GM12865 (cell line): ENCODE measurements at regions not wholly inside any gene's neighbourhood (a gene's known extent, or its start where the extent isn't known, plus 50 kb on each side); places are given as distances from the start of the nearest gene placed in this dataset.
"Not testable (repeated sequence)": the region's sequence is repeated elsewhere in the genome, so short reads cannot be mapped to it uniquely, and the experiment has no call there.

Source experiments
- DNase-seq: peaks from one replicate; pipeline ENCODE4 v3.0.0; 2010; ENCODE audit warnings: low read depth
- H3K4me3 ChIP-seq: 2 replicates; pipeline ENCODE4 v1.5.1; 2011; ENCODE audit warnings: mild to moderate bottlenecking, low read depth, low read length, control low read depth
- CTCF ChIP-seq: IDR thresholded peaks from 2 replicates; pipeline ENCODE4 v1.5.1; 2011; ENCODE audit warnings: low read length, control low read depth, low read depth, inconsistent platforms; ENCODE audit not compliant: insufficient read depth; ENCODE audit errors: missing control alignments

DNA sequence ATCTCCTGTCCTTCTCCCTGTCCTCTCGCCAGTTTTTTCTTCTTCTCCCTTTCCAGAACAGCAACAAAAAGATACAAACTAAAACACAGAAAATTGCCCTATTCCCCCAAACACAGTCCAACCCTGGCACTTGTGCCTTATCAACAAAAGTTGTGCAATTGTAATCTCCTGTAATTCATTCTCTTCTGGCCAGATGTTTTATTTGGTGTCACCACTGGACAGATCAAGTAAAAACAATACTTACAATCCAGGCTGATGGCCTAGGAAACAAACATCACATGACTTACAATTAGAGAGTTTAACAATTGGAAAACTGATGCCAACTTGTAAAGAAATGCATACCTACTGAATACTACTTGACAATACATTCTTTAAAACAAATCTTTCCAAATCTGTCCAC lies 231.6 kb downstream of the ETV1 start:
- DNase-seq: no peak
- TF ChIP-seq CTCF: no peak
- H3K4me3 ChIP-seq: no peak overlapping the region

GRCh38 chr7:13765853-13766252 lies 223.6 kb downstream of the ETV1 start:
- H3K4me3 ChIP-seq, DNase-seq: not testable (repeated sequence)

- DNase-seq: no peak
- H3K4me3 ChIP-seq: no peak overlapping the region
- no peak for TF ChIP-seq CTCF
These were observed 219.2 kb downstream of the ETV1 start for GRCh38 chr7:13770305-13770704.

DNA sequence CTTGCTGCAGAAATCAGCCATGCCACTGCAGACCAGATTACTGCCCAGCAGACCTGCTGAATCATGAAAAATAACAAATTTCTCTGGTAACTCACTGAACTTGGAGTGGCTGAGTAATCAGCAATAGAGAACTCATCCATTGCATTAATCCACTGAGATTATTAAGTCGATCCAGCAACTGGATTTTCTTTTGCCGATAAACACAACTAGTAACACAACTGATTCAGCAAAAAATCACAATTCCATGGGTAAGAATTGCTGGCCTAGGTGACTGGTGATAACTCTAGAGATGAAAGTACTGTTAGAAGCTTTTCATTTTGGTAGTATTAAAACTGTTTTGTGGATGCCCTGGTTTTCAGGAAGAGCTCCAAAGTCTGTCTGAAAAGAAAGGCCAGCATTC lies 214.5 kb downstream of the ETV1 start:
- no peak for TF ChIP-seq CTCF
- no peak for DNase-seq
- H3K4me3 ChIP-seq: no peak overlapping the region

DNA sequence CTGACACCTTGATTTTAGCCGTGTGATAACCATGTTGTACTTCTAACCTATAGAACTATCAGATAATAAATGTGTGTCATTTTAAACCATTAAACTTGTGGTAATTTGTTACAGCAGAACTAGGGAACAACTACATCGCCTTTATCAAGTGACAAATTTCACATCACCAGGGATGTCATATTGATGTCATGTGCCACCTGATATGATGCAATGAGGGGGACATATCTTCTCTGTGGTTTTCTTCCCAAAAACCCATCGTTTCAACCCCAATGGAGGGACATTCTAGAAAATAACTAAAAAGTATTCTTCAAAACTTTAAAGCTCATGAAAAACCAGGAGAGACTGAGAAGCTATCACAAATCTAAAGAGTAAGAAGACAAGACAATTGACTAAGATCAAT lies 212.2 kb downstream of the ETV1 start:
- DNase-seq: no peak

DNA sequence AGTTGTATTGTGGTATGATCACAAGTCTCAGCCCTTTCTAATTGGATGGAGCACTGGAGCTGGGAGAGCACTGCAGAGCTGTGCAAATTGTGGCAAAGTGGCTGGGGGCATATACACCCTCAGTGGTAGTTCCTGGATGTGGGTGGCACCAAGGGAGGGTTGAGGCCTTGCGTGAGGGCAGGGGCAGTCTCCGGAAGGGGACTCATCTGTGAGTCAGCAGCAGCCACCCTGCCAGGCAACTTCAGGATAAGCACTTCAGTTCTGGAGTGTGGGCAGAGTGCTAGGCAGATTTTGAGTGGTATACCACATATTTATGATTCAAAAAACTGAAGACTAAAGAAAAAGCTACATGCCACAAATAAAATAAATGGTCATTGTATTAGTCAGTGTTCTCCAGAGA lies 210.5 kb downstream of the ETV1 start:
- no peak for TF ChIP-seq CTCF
- no peak overlapping the region for H3K4me3 ChIP-seq
- DNase-seq: no peak

More for the DNA sequence above, 212.2 kb downstream of the ETV1 start:
- no peak for TF ChIP-seq CTCF
- no peak overlapping the region for H3K4me3 ChIP-seq

GRCh38 chr7:13790611-13791010 lies 198.9 kb downstream of the ETV1 start:
- TF ChIP-seq CTCF: no peak
- H3K4me3 ChIP-seq: no peak overlapping the region
- DNase-seq: no peak

DNA sequence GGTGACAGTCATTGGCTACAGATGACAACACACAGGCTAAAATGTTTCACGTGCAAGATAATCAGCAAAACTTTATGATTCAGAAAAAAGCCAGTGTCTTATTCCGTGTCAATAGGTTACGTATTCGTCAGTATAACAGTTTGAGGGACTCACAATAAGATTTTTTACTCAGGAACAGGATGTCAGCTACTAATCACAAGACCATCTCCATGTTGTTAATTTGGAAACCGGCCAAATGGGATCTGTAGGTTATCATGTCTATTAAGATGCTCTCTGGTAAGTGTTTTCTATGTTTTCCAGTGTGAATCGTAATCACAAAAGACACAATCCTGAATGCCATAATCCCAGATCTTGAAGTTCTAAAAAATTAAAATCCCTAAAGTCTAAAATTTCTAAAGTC lies 197.3 kb downstream of the ETV1 start:
- TF ChIP-seq CTCF: no peak
- no peak overlapping the region for H3K4me3 ChIP-seq
- DNase-seq: no peak
